ENCODE measurements at regions not wholly inside any gene's neighbourhood (a gene's known extent, or its start where the extent isn't known, plus 50 kb on each side); places are given as distances from the start of the nearest gene placed in this dataset.
A peak's percentile ranks its signal among the peaks of the same experiment; 100 is the strongest.
"Not testable (repeated sequence)": the region's sequence is repeated elsewhere in the genome, so short reads cannot be mapped to it uniquely, and the experiment has no call there.

GRCh38 chr14:59026081-59026480 lies 162.4 kb upstream of the DAAM1 start:
- DNase-seq, result no peak
- intact Hi-C loops (cut with DNase I), result no loop called here
- TF ChIP-seq CTCF (IDR thresholded peaks at IDR 0.05), result no peak
- TF ChIP-seq POLR2A (IDR thresholded peaks at IDR 0.05), result no peak
- no peaks in the 10 kb centered on the region for H3K36me3 ChIP-seq
- H3K27ac ChIP-seq, result no peak overlapping the region
- H3K4me1 ChIP-seq, result peaks cover 0 to 8% (median 0%) of the 10 kb centered on the region in 3 donors
- no peak overlapping the region for H3K4me3 ChIP-seq
- no peaks in the 10 kb centered on the region for H3K9me3 ChIP-seq
- 69 to 74% methylated on average over 2 of the region's 2 CpGs for WGBS, 2 donors
- no peaks in the 10 kb centered on the region for H3K27me3 ChIP-seq

GRCh38 chr14:59026640-59027039 lies 161.8 kb upstream of the DAAM1 start:
- H3K4me3 ChIP-seq; H3K27ac ChIP-seq; H3K36me3 ChIP-seq; DNase-seq; H3K9me3 ChIP-seq; H3K27me3 ChIP-seq; intact Hi-C loops (cut with DNase I); H3K4me1 ChIP-seq: not testable (repeated sequence)
- WGBS, 2 donors, result 94% methylated on average over 1 of the region's 1 CpG

GRCh38 chr14:59028476-59029202 lies 159.8 kb upstream of the DAAM1 start:
- Histone ChIP-seq H3K36me3 (no peaks in the 10 kb centered on the region), H3K9me3 (no peaks in the 10 kb centered on the region), H3K27ac (no peak overlapping the region), H3K4me1 (peaks cover 0 to 8% (median 0%) of the 10 kb centered on the region in 3 donors), H3K27me3 (no peaks in the 10 kb centered on the region), H3K4me3 (no peak overlapping the region)
- 1% methylated on average over 5 of the region's 5 CpGs for WGBS, 2 donors
- no peak for DNase-seq
- TF ChIP-seq CTCF (IDR thresholded peaks at IDR 0.05) (peak in 5 of 6 experiments; percentile 43 to 64 (median 61)), POLR2A (IDR thresholded peaks at IDR 0.05) (no peak)
- intact Hi-C loops (cut with DNase I), result no loop called here

- no peak overlapping the region for H3K27ac ChIP-seq
- TF ChIP-seq POLR2A (IDR thresholded peaks at IDR 0.05) (no peak), CTCF (IDR thresholded peaks at IDR 0.05) (no peak)
These were observed 155.6 kb upstream of the DAAM1 start for GRCh38 chr14:59032826-59033225.

GRCh38 chr14:59036134-59036533 lies 152.3 kb upstream of the DAAM1 start:
- intact Hi-C loops (cut with DNase I), result no loop called here
- H3K4me3 ChIP-seq, result no peak overlapping the region
- H3K27me3 ChIP-seq, result no peaks in the 10 kb centered on the region
- H3K27ac ChIP-seq, result no peak overlapping the region
- TF ChIP-seq CTCF (IDR thresholded peaks at IDR 0.05) (no peak), POLR2A (IDR thresholded peaks at IDR 0.05) (no peak)
- DNase-seq, result no peak
- whole genome bisulfite sequencing, 2 donors, result 72 to 79% methylated on average over 2 of the region's 2 CpGs
- no peaks in the 10 kb centered on the region for H3K4me1 ChIP-seq
- no peaks in the 10 kb centered on the region for H3K36me3 ChIP-seq
- H3K9me3 ChIP-seq, result no peaks in the 10 kb centered on the region

More at GRCh38 chr14:59032826-59033225, 155.6 kb upstream of the DAAM1 start:
- Histone ChIP-seq H3K4me3 (no peak overlapping the region), H3K36me3 (no peaks in the 10 kb centered on the region), H3K9me3 (no peaks in the 10 kb centered on the region), H3K27me3 (no peaks in the 10 kb centered on the region), H3K4me1 (peaks cover 0 to 8% (median 0%) of the 10 kb centered on the region in 3 donors)
- intact Hi-C loops (cut with DNase I), result no loop called here
- no peak for DNase-seq

- Histone ChIP-seq H3K27me3 (no peaks in the 10 kb centered on the region), H3K4me3 (no peak overlapping the region), H3K9me3 (no peaks in the 10 kb centered on the region), H3K27ac (no peak overlapping the region), H3K36me3 (no peaks in the 10 kb centered on the region), H3K4me1 (no peaks in the 10 kb centered on the region)
- 55 to 59% methylated on average over 3 of the region's 3 CpGs for WGBS, 2 donors
- DNase-seq, result no peak
- TF ChIP-seq CTCF (IDR thresholded peaks at IDR 0.05), result no peak
- TF ChIP-seq POLR2A (IDR thresholded peaks at IDR 0.05), result no peak
- intact Hi-C loops (cut with DNase I), result no loop called here
These were observed 151.4 kb upstream of the DAAM1 start for GRCh38 chr14:59037086-59037485.
